ENCODE measurements at regions not wholly inside any gene's neighbourhood (a gene's known extent, or its start where the extent isn't known, plus 50 kb on each side); places are given as distances from the start of the nearest gene placed in this dataset.
"Not testable (repeated sequence)": the region's sequence is repeated elsewhere in the genome, so short reads cannot be mapped to it uniquely, and the experiment has no call there.

GRCh38 chr5:5838493-5838892 lies 416.0 kb downstream of the ICE1 start:
- no peak for DNase-seq

- DNase-seq: not testable (repeated sequence)
Measured at GRCh38 chr5:5831622-5832021, 409.1 kb downstream of the ICE1 start.

DNA sequence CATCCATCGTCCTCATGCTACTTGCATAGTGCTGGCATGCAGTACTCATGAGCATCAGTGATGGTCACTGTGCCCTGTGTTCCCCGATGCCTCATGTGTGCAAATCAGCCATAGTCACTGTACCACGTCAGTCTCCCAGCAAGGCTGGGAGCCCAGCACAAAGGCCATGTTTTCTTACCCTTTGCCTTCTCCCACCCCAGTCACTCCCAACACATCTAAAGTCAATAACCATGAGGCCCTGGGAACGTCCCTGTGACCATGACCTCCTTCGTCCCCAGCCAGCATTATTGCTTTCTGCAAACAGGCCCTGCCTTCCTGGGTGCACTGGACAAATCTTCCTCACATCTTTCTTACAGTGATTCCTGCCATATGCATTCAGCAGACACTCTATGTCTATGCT lies 406.1 kb downstream of the ICE1 start:
- DNase-seq: no peak

DNA sequence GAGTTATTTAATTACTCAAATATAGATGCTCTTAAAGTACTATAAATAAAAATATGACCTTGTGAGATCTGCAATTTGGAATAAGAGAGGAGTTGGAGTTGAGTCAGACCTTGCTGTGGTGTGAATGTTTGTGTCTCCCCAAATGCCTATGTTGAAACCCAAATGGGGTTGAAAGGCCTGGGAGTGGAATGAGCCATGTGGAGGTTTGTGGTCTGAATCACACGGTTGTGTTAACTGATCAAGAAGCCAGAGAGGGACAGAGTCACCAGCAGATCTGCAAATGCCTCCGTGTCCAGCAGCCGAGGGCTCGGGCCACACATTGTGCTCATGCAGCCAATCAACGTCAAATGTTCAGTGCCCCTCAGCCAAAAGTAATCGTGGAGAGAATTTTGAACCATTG lies 404.4 kb downstream of the ICE1 start:
- DNase-seq: no peak

- DNase-seq: no peak
Measured at GRCh38 chr5:5822729-5823257, 400.3 kb downstream of the ICE1 start.

- DNase-seq: no peak
Measured at GRCh38 chr5:5816960-5817359, 394.5 kb downstream of the ICE1 start.

DNA sequence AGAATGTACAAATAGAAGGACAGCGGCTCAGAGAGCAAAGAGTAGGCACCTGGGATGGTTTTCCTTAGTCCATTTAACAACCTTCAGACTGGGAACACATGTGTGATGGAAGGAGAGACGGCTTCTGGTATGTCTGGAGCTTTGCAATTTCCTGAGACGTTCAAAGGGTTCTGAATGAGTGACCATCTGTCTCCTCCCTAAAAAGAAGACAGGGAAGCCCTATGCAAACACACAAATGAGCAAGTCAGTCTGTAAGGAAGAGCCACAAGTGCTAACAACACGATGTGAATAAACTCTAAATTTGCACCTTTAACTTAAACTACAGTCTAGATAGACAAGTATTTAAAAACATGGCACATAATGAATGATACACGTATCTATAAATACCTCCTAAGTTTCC lies 391.0 kb downstream of the ICE1 start:
- DNase-seq: no peak

GRCh38 chr5:5810461-5810860 lies 388.0 kb downstream of the ICE1 start:
- DNase-seq: no peak

GRCh38 chr5:5805916-5806315 lies 383.4 kb downstream of the ICE1 start:
- DNase-seq: no peak

DNA sequence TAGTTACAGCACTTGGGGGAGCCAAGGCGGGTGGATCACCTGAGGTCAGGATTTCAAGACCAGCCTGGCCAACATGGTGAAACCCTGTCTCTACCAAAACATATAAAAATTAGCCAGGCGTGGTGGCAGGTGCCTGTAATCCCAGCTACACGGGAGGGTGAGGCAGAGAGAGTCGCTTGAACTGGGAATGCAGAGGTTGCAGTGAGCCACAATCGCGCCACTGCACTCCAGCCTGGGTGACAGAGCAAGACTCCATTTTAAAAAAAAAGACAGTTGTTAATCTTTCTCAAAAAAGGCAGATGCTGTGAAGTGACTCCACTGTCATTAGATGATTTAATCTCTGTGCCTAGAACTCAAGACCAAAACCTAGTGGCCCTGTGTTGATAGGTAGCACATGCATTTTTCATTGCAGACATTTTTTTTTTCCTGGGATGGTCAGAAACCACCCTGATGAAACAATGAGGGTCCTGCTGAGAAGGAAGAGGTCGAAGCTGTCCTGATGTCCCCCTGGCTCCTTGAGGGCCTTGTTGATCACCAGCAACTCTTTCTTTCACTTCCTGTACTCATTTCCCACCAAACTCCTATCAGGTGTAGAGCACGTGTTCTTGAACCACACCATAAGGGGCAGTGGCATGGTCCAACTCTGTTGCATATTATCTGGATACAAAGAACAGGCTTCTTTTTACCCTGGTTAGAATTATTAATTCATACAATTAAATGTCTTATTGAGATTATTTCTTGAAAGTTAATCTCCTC lies 382.2 kb downstream of the ICE1 start:
- no peak for DNase-seq

DNA sequence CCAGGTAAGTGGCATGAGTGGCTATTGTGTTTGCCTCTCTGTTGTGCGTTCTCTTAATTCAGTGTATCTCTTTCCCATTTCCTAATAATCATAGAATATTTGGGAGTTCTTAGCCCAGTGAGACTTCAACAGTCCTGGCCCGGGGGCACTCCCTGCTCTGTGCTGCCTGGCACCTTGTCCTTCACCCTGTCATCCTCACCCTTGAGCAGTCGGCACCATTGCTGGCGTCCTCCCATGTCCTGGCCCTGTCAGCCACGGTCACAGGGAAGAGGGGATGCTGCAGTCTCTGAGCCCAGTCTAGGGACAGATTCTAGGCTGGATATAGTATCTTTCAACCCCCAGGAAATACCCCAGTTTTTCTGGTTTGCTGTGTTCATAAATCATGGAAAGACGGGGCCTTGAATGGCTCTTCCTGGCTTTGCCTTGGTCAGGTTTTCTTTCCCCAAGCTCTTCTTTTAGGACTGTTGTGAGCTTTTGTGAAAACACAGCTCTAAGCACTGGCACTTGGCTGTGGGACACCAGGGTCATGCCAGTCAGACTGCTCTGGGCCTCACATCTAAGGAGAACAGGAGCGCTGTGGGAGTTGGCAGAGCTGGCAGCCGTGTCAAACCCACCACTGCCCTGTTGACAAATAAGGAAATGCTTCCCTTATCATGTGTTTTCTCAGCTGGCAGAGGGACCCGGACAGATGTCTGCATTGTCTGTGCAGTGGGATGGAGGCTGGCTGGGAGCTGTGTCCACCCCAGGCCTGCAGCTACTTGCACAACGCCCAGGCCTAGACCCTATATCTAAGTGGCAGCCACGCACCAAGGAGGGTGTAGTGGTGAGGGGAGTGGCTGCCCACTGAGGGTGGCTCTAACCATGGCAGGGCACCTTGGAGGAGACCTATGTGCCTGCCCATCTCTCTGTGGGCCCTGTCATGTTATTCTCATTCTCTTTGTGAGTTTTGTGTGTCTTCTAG lies 378.6 kb downstream of the ICE1 start:
- no peak for DNase-seq

DNA sequence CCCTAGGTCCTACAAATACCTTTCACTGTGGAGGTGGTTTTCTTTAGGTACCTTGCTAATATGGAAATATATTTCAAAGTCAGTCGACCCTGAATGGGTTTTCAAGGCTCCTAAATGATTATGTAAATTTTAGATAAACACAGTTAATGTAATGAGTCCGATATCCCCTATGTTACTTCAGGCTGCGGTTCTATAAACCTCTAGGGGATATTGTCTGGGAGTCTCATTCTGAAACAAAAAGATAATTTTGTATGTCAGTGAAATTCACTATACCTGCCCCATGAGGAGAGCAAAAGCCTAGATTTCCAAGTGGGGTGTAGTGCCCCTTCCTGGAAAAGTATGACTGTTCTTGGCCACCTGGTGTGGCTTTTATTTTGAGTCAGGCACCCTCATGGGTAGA lies 377.3 kb downstream of the ICE1 start:
- no peak for DNase-seq

DNA sequence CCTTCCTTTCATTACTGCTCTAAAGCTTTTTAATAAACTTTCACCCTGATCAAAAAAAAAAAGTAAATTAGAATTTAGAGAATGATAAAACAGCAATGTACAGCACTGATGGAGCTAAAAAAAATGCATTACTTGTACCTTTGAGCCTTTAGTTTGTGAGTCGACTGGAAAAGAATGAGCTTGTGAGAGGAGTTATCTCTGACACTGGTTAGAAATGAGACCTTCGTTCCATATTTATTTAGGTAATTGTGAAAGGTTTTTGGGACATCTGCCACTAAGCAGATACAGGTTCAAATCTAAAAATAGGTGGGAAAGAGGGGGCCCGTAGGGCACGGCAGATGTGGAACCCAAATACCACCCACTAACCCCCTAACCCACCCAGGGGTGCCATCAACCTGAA lies 376.8 kb downstream of the ICE1 start:
- no peak for DNase-seq

DNA sequence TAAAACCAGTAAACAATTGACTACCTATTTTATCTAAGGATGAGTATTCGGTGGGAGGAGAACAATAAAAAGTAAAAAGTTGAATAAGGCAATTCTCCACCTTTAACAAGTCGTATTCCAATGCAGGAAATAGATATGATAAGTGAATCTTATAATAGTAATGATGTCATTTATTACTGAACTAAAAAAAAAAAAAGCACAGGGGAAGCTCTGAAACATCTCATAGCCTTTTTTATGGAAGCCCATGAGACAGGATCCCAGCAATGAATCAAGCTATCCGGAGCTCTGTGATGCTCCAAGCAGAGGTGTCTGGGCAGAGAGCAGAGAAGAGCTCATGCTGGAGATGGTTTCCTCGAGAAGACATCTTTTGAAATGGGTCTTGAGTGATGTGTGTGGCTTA lies 376.0 kb downstream of the ICE1 start:
- DNase-seq: no peak

DNA sequence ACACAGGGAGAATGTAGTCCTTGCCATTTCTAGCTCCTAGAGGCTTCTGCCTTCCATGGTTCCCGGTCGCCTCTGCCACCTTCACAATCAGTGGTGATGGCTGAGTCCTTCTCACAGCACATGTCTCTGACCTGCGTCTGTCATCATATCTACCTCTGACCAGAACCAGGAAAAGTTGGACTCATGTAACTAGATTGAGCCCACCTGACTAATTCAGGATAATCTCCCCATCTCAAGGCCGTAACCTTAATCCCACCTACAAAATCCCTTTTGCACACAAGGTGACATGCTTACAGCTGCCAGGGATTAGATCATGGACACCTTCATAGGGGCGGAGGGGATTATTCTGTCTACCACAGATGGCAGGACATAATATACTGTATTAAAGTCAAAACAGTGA lies 375.6 kb downstream of the ICE1 start:
- DNase-seq: no peak

DNA sequence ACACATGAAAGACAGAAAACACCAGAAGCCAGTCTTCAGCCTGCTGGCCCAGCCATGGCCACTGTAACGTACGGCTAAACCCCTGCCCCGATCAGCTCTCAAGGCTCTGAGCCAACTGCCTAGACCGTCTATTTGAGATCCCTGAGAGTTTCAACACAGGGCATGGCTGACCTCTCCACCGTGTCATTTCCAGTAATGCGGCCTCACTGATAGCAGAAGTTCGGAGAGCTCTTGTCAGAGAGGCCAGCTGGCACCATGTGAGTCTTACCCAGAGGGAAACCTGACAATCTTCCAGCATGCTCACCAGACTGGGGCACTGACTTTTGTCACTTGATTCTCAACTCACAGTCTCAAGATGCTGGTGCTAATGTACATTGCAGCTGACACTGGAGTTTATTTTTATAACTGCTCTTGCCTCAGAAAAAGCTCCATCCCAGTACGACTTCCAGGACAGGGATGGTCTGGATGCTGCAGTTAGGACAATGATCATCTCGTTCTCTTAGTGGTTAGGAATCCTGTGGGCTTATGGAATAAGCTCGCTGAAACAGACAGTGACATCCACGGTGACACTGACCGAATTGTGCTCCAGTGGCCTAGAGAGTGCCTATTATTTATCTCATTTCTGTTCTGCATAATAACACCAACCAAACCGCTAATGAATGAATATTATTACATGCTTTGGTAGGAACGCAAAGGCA lies 372.7 kb downstream of the ICE1 start:
- DNase-seq: no peak

DNA sequence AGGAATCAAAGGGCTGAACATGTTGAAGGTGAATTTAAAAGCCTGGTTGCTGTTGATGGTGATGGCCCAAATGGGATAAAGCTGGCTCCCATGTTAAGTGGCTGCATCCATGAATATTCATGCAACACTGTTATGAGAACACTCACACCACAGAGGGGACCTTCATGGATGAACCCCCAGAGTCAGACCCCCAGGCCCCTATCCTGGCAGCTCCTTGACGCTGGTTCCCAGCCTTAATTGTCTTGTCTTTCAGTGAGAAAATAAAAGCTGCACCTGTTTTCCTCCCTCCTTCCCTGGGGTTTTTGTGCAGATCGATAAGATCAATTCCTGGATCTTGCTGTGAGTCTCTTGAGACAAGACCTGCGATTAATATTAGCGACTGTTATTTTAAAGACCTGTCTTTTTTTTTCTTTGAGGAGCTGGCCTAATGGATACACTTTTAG lies 371.7 kb downstream of the ICE1 start:
- no peak for DNase-seq

DNA sequence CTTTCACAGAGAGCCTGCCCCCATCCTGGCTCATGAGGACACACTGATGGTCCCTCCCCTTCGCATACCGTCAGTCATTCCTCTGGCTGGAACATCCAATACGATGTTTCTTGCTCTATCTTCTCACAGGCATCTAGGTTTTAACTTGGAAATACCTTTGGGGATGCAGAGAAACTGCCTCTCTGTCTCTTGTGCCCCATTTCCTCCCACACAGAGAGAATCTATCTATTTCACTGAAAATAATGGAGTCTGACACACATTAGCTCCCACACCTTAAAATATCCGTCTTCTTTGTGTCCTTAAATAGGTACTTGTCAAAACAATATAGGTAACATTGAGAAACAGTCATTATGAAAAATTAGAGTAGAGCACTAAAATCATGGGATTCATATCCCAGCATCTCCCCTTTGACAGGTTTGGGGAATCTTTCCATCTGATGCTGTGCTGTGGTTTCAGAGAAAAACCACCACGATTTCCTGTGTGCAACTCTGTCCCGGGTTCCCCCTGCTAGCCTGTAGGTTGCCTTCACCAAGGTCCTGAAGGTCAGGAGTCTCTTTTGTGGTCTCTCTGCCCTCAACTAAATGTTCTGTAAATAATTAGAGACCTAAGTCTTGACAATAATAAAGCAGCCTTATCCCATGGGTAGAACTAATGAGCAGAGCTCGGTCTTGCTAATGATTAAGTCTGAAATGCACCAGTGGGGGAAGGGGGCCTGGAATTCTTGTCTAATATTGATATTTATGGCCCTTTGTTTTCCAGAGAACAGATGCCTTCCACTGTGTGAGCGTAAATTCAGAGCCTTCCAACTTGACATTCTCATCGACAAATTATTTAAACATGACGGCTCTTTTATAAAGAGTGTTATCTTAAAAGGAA lies 371.0 kb downstream of the ICE1 start:
- no peak for DNase-seq

DNA sequence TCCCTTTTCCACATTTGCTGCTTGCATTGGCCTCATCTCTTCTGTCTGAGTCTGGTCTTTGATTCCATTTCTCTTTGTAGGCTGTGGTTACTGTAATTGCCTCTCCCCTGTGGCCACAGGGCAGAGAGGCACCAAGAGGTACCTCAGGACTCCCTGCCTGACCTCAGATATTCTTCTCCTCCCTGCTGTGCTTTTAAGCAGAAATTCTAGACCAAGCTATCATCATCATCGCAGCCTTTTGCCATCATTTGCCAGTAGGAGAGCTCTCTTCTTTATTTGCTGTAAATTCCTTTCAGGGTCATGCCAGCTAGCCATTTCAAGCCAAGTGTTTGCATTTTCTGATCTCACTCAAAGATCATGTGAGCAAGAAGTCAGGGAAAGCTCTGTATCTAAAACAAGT lies 369.6 kb downstream of the ICE1 start:
- no peak for DNase-seq

GRCh38 chr5:5788793-5789192 lies 366.3 kb downstream of the ICE1 start:
- no peak for DNase-seq

- no peak for DNase-seq
Measured at GRCh38 chr5:5787373-5787772, 364.9 kb downstream of the ICE1 start.

DNA sequence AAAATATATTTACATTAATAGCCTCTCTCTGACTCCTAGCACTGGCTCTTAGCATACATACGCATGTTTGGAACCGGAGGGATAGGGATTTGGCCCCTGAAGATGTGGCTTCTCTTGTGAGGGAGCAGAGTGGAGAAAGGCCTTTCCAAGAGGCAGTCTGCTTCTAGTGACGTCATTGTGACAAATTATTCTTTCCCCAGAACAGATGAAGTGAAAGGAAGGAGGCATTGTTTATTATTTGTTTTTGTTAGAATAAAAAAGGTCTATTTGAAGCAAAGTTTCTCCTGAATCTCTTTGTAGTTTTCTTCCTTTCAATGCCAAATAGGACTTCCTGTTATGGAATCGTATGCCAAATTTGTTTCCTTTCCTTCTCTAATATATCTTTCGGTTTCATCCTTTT lies 361.6 kb downstream of the ICE1 start:
- no peak for DNase-seq

Data from CD4-positive, alpha-beta T cell treated with Interleukin-17A for 1 hour (primary cell).